NT2/D1 (cell line): ENCODE measurements at regions not wholly inside any gene's neighbourhood (a gene's known extent, or its start where the extent isn't known, plus 50 kb on each side); places are given as distances from the start of the nearest gene placed in this dataset.

ENCODE experiments used
- SUZ12 ChIP-seq: IDR thresholded peaks from 2 replicates; pipeline ENCODE4 v1.6.1; 2011; ENCODE audit not compliant: insufficient read length, insufficient read depth; ENCODE audit errors: extremely low read depth
- ZNF274 ChIP-seq: IDR thresholded peaks from 2 replicates; pipeline ENCODE4 v1.6.1; 2011; ENCODE audit warnings: mild to moderate bottlenecking, low read depth, low read length

GRCh38 chr6:10223841-10224240 is 191.0 kb downstream of the TFAP2A start:
- no peak for TF ChIP-seq SUZ12
- no peak for TF ChIP-seq ZNF274
